Activated T-cell treated with anti-CD3 and anti-CD28 coated beads, Interleukin-2, amount 50 U/mL, for 72 hours (primary cell): ENCODE measurements at regions not wholly inside any gene's neighbourhood (a gene's known extent, or its start where the extent isn't known, plus 50 kb on each side); places are given as distances from the start of the nearest gene placed in this dataset.
"Not testable (repeated sequence)": the region's sequence is repeated elsewhere in the genome, so short reads cannot be mapped to it uniquely, and the experiment has no call there.

Experiments
- ATAC-seq, 2 donors: fragments of 150-1000 bp; cut with Tn5 transposase; replicated peaks in 1 of 2; 2 replicates each; pipeline ENCODE4 v1.10.0; 2021; ENCODE audit warnings: moderate library complexity in 2 of 2, mild to moderate bottlenecking in 1 of 2
- DNase-seq, 2 donors: peaks; one replicate each; pipeline ENCODE4 v3.0.0; 2021 to 2022; ENCODE audit warnings: mixed read lengths in 1 of 2
- H3K27ac Mint-ChIP-seq: one replicate; pipeline ENCODE4 v1.8.0; 2022; ENCODE audit warnings: mild to moderate bottlenecking, moderate library complexity, mixed read lengths
- H3K27me3 Mint-ChIP-seq: one replicate; pipeline ENCODE4 v1.8.0; 2022; ENCODE audit warnings: low read depth, mixed read lengths
- H3K36me3 Mint-ChIP-seq, 2 donors: one replicate each; pipeline ENCODE4 v1.8.0; 2022; ENCODE audit warnings: mixed read lengths in 2 of 2, mild to moderate bottlenecking in 1 of 2; ENCODE audit not compliant: insufficient read depth in 2 of 2
- H3K4me1 Mint-ChIP-seq: one replicate; pipeline ENCODE4 v1.8.0; 2022; ENCODE audit warnings: low read depth, mixed read lengths
- H3K4me3 Mint-ChIP-seq, 2 donors: one replicate each; pipeline ENCODE4 v1.8.0; 2022; ENCODE audit warnings: mild to moderate bottlenecking in 2 of 2, mixed read lengths in 2 of 2, moderate library complexity in 2 of 2
- H3K9me3 Mint-ChIP-seq, 2 donors: one replicate each; pipeline ENCODE4 v1.8.0; 2022; ENCODE audit warnings: mixed read lengths in 2 of 2

GRCh38 chr1:189022015-189022414 lies 1455.6 kb downstream of the BRINP3 start:
- Mint-ChIP-seq H3K4me1 (no peaks in the 10 kb centered on the region), H3K27me3 (no peaks in the 10 kb centered on the region), H3K4me3 (no peak overlapping the region), H3K36me3 (peaks cover 0 to 4% of the 10 kb centered on the region in 2 donors), H3K9me3 (peaks cover 10 to 17% of the 10 kb centered on the region in 2 donors), H3K27ac (no peak overlapping the region)
- DNase-seq (no peak), ATAC-seq (no peak)

GRCh38 chr1:189027512-189027911 lies 1450.2 kb downstream of the BRINP3 start:
- H3K4me1 Mint-ChIP-seq: no peaks in the 10 kb centered on the region
- ATAC-seq (no peak), DNase-seq (no peak)
- H3K27me3 Mint-ChIP-seq: no peaks in the 10 kb centered on the region
- no peak overlapping the region for H3K27ac Mint-ChIP-seq
- H3K4me3 Mint-ChIP-seq: no peak overlapping the region
- H3K9me3 Mint-ChIP-seq: peaks cover 7 to 10% of the 10 kb centered on the region in 2 donors
- H3K36me3 Mint-ChIP-seq: peaks cover 0 to 1% of the 10 kb centered on the region in 2 donors

GRCh38 chr1:189033169-189033568 lies 1444.5 kb downstream of the BRINP3 start:
- Mint-ChIP-seq H3K36me3 (no peaks in the 10 kb centered on the region), H3K27ac (no peak overlapping the region), H3K27me3 (no peaks in the 10 kb centered on the region), H3K4me1 (no peaks in the 10 kb centered on the region), H3K4me3 (no peak overlapping the region), H3K9me3 (peaks cover 3 to 4% of the 10 kb centered on the region in 2 donors)
- DNase-seq (no peak), ATAC-seq (no peak)

GRCh38 chr1:189036628-189037027 lies 1441.0 kb downstream of the BRINP3 start:
- Mint-ChIP-seq H3K36me3 (no peaks in the 10 kb centered on the region), H3K4me3 (no peak overlapping the region), H3K9me3 (peaks cover 2 to 3% of the 10 kb centered on the region in 2 donors), H3K27ac (no peak overlapping the region), H3K27me3 (no peaks in the 10 kb centered on the region), H3K4me1 (no peaks in the 10 kb centered on the region)
- DNase-seq (no peak), ATAC-seq (no peak)

GRCh38 chr1:189046127-189046526 lies 1431.5 kb downstream of the BRINP3 start:
- H3K9me3 Mint-ChIP-seq: peaks cover 3 to 8% of the 10 kb centered on the region in 2 donors
- no peaks in the 10 kb centered on the region for H3K4me1 Mint-ChIP-seq
- H3K27me3 Mint-ChIP-seq: no peaks in the 10 kb centered on the region
- H3K36me3 Mint-ChIP-seq: peaks cover 0 to 1% of the 10 kb centered on the region in 2 donors
- DNase-seq (no peak), ATAC-seq (no peak)
- H3K4me3 Mint-ChIP-seq: no peak overlapping the region
- no peak overlapping the region for H3K27ac Mint-ChIP-seq

GRCh38 chr1:189084811-189085210 lies 1392.9 kb downstream of the BRINP3 start:
- no peak for ATAC-seq
- Mint-ChIP-seq H3K4me1 (no peaks in the 10 kb centered on the region), H3K36me3 (no peaks in the 10 kb centered on the region), H3K9me3 (peaks cover 2 to 5% of the 10 kb centered on the region in 2 donors), H3K27me3 (no peaks in the 10 kb centered on the region), H3K27ac (no peak overlapping the region), H3K4me3 (no peak overlapping the region)
- DNase-seq: no peak

GRCh38 chr1:189103956-189104355 lies 1373.7 kb downstream of the BRINP3 start:
- Mint-ChIP-seq H3K36me3 (no peaks in the 10 kb centered on the region), H3K4me3 (no peak overlapping the region)
- ATAC-seq: no peak

GRCh38 chr1:189117072-189117770 lies 1360.4 kb downstream of the BRINP3 start:
- Mint-ChIP-seq H3K36me3 (no peaks in the 10 kb centered on the region), H3K27ac (no peak overlapping the region), H3K4me3 (no peak overlapping the region), H3K27me3 (no peaks in the 10 kb centered on the region), H3K9me3 (peaks cover 1 to 5% of the 10 kb centered on the region in 2 donors), H3K4me1 (no peaks in the 10 kb centered on the region)
- ATAC-seq: no peak
- no peak for DNase-seq

More at GRCh38 chr1:189103956-189104355, 1373.7 kb downstream of the BRINP3 start:
- no peak for DNase-seq
- Mint-ChIP-seq H3K9me3 (peaks cover 7 to 10% of the 10 kb centered on the region in 2 donors), H3K4me1 (no peaks in the 10 kb centered on the region), H3K27ac (no peak overlapping the region), H3K27me3 (no peaks in the 10 kb centered on the region)

- Mint-ChIP-seq H3K9me3 (peaks cover 4 to 9% of the 10 kb centered on the region in 2 donors), H3K4me1 (no peaks in the 10 kb centered on the region), H3K27me3 (no peaks in the 10 kb centered on the region), H3K27ac (no peak overlapping the region), H3K4me3 (no peak overlapping the region), H3K36me3 (no peaks in the 10 kb centered on the region)
- ATAC-seq: no peak
- DNase-seq: no peak
These were observed 1355.7 kb downstream of the BRINP3 start for GRCh38 chr1:189121941-189122340.

GRCh38 chr1:189125694-189126093 lies 1352.0 kb downstream of the BRINP3 start:
- no peaks in the 10 kb centered on the region for H3K4me1 Mint-ChIP-seq
- H3K36me3 Mint-ChIP-seq: no peaks in the 10 kb centered on the region
- no peaks in the 10 kb centered on the region for H3K27me3 Mint-ChIP-seq
- H3K27ac Mint-ChIP-seq: no peak overlapping the region
- DNase-seq: no peak
- no peak overlapping the region for H3K4me3 Mint-ChIP-seq
- ATAC-seq: no peak
- H3K9me3 Mint-ChIP-seq: peaks cover 4 to 6% of the 10 kb centered on the region in 2 donors

- H3K36me3 Mint-ChIP-seq: no peaks in the 10 kb centered on the region
These were observed 1346.1 kb downstream of the BRINP3 start for GRCh38 chr1:189131576-189131975.

GRCh38 chr1:189139748-189140147 lies 1337.9 kb downstream of the BRINP3 start:
- not testable (repeated sequence) for H3K27ac Mint-ChIP-seq, H3K36me3 Mint-ChIP-seq, H3K4me1 Mint-ChIP-seq, H3K9me3 Mint-ChIP-seq, H3K4me3 Mint-ChIP-seq, ATAC-seq, H3K27me3 Mint-ChIP-seq, DNase-seq

More at GRCh38 chr1:189131576-189131975, 1346.1 kb downstream of the BRINP3 start:
- DNase-seq (no peak), ATAC-seq (no peak)
- no peak overlapping the region for H3K4me3 Mint-ChIP-seq
- H3K27me3 Mint-ChIP-seq: no peaks in the 10 kb centered on the region
- no peaks in the 10 kb centered on the region for H3K4me1 Mint-ChIP-seq
- H3K9me3 Mint-ChIP-seq: no peaks in the 10 kb centered on the region
- H3K27ac Mint-ChIP-seq: no peak overlapping the region

GRCh38 chr1:189141056-189141455 lies 1336.6 kb downstream of the BRINP3 start:
- Mint-ChIP-seq H3K27me3 (no peaks in the 10 kb centered on the region), H3K9me3 (peaks cover 6 to 8% of the 10 kb centered on the region in 2 donors), H3K4me3 (no peak overlapping the region), H3K27ac (no peak overlapping the region), H3K36me3 (peaks cover 1 to 2% of the 10 kb centered on the region in 2 donors), H3K4me1 (no peaks in the 10 kb centered on the region)
- DNase-seq (no peak), ATAC-seq (no peak)
